ENCODE measurements at regions not wholly inside any gene's neighbourhood (a gene's known extent, or its start where the extent isn't known, plus 50 kb on each side); places are given as distances from the start of the nearest gene placed in this dataset.
"Not testable (repeated sequence)": the region's sequence is repeated elsewhere in the genome, so short reads cannot be mapped to it uniquely, and the experiment has no call there.

DNA sequence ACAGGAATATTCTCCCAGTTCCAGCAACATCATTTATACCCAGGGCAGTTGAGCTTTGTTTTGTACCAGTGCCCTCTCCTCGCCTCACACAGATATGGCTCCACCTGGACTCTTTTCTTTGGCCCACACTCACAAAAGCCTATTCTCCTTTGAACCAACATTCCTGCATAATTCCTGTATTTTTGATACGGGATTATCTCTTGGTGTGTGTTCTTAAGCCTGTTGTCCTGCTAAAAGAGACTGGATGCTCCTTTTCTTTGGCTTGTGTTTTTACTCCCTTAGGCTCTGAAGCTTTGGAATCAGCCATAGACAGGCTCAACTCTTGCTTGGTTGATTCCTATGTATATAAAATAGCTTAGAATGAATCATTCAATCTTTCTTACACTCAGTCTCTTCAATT lies 305.4 kb upstream of the SATB1 start:
- no peak for DNase-seq (ENCODE audit: low spot score)

- no peak for DNase-seq (ENCODE audit: low spot score)
Measured at GRCh38 chr3:18729671-18730070, 304.5 kb upstream of the SATB1 start.

DNA sequence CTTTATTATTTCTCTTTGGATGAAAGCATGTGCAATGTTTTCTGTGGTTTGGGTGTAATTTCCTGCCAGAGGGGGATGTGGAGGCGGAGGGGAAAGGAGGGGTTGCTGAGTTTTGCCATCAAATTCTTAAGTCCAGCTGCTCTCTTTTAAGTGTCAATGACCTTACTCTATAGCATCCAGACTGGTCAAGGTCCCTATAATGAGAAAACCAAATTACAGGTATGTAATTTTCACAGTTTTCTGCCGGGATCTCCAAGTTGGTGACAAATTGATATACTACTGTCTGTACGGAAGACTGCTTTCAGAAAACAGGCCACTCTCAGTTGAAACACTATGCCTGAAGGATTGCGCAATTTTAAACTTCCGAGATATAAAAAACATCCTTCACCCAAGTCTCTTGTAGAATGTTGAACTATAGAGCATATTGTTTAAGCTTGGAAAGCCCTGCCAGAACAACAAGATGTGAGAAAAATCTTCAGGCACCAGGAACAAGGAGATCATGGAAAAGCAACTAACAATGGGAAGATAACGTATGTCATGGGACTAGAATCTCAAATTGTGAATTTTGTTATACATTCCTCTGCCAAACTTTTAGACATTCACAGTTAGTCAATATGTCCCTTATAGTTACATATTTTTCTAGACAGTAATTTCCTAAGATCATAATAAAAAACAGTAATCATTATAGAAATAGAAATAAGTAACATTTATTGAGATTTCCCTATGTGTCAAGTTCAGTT lies 300.7 kb upstream of the SATB1 start:
- DNase-seq (ENCODE audit: low spot score), result no peak

DNA sequence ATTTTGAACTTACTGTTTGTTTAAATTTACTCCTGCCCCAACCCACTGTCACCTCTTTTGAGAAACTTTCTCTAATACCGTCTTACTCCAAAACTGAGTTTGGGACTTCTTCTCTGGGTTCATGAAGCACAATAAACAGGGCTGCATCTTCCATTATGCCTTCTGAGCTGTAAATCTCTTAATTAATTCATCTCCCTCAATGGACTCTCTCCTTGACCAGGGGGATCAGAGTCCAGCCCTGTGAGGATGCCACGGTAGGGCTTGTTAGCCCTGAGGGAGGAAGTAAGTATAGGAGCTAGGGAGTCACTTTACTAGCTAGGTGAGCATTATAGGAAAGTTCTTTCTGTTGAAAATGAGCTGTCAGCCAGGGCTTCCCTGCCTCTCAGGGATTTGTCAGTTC lies 299.3 kb upstream of the SATB1 start:
- no peak for DNase-seq (ENCODE audit: low spot score)

GRCh38 chr3:18723206-18723810 lies 298.2 kb upstream of the SATB1 start:
- DNase-seq (ENCODE audit: low spot score), result no peak

DNA sequence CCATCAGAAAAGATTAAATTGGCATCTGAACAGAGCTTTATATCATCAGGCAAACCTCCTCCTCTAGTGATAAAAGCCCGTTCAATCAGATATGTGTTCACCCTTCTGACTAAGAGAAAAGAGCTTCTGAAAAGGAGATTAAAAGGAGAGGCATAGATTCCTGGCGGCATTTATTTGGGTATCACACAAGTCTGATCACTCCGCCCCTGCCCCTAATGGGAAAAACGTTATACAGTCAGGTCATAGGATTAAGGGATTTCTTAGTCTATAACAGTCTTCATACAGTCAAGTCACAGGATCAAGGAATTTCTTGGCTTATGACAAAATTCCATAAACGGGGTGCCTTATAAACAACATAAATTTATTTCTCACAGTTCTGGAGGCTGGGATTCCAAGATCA lies 295.4 kb upstream of the SATB1 start:
- no peak for DNase-seq (ENCODE audit: low spot score)

DNA sequence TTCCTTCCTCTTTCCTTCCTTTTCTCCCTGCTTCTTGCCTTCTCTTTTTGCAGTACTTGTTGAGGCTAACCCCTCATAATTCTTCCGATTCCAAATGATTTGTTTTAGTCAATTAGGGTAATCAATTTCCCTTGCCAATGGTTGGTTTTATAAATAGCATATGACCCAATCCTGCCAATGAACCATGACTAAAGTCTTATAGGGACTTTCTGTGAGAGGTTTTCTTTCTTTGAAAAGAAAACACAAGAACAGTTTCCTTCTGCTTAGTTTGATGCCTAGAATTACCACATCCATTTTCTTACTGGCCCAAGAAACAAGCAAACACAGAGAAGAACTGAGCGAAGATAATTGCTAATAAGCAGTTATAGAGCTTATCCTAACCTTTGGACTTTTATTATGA lies 292.5 kb upstream of the SATB1 start:
- no peak for DNase-seq (ENCODE audit: low spot score)

DNA sequence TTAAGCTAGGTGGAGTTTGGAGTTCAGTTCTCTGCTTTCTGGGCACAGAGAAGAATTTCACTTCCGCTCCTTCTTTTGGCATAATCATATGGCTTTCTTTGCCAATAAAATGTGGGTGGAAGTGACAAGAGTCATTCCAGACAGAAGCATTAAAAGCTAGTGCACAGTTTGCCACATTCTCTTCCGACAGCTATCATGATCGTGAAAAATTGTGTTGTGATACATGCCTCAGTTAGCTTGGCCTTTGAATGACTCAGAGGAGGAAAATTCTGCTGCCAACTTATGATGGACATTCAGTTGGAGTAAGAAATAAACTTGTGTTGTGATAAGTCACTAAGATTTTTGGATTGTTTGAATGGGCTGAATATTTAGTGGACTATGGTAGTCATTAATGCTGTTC lies 291.7 kb upstream of the SATB1 start:
- no peak for DNase-seq (ENCODE audit: low spot score)

DNA sequence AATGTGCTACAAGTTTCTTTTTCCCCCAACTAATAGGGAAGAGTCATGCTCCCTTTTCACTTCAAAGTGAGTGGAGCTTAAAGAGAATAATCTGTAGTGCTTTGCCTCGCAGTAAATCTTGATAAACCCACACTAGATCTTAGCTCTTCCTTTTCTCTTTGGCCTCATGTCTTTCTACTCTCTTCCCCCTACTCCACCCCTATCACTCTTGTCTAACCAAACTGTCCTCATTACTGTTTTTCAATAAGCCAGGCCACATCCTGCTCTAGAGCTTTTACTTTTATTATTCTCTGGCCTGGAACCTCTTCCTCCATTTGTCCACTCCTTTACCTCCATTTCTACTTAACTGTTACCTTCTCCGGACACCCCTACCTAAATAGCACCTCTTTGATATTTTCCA lies 291.0 kb upstream of the SATB1 start:
- DNase-seq (ENCODE audit: low spot score), result no peak

- no peak for DNase-seq (ENCODE audit: low spot score)
Measured at GRCh38 chr3:18715208-18715607, 290.1 kb upstream of the SATB1 start.

- no peak for DNase-seq (ENCODE audit: low spot score)
Measured at GRCh38 chr3:18713577-18713951, 288.4 kb upstream of the SATB1 start.

- no peak for DNase-seq (ENCODE audit: low spot score)
Measured at GRCh38 chr3:18712713-18713576, 287.8 kb upstream of the SATB1 start.

GRCh38 chr3:18704326-18704725 lies 279.2 kb upstream of the SATB1 start:
- no peak for DNase-seq (ENCODE audit: low spot score)

GRCh38 chr3:18703798-18704197 lies 278.7 kb upstream of the SATB1 start:
- DNase-seq (ENCODE audit: low spot score), result no peak

DNA sequence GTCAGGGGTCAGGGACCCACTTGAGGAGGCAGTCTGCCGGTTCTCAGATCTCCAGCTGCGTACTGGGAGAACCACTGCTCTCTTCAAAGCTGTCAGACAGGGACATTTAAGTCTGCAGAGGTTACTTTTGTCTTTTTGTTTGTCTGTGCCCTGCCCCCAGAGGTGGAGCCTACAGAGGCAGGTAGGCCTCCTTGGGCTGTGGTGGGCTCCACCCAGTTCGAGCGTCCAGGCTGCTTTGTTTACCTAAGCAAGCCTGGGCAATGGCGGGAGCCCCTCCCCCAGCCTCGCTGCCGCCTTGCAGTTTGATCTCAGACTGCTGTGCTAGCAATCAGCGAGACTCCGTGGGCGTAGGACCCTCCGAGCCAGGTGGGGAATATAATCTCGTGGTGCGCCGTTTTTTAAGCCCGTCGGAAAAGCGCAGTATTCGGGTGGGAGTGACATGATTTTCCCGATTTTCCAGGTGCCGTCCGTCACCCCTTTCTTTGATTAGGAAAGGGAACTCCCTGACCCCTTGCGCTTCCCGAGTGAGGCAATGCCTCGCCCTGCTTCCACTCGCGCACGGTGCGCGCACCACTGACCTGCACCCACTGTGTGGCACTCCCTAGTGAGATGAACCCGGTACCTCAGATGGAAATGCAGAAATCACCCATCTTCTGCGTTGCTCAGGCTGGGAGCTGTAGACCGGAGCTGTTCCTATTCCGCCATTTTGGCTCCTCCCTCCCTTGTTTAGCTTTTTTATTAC lies 268.6 kb upstream of the SATB1 start:
- DNase-seq (ENCODE audit: low spot score), result not testable (repeated sequence)

DNA sequence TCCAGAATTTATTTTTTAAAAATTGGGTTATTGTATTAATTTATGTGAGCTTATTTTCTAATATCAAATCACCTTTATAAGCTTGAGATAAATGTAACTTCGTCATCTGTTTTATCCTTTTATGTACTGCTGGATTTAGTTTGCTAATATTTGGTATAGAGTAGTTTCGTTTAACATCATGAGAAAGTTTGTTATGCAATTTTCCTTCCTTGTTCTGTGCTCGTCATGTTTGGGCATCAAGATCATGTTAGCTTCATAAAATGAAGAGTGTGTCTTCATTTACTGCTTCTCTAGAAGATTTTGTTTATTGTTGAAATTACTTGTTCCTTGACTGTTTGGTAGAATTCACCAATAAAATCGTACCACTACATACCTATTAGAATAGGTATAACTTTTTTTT lies 262.1 kb upstream of the SATB1 start:
- DNase-seq (ENCODE audit: low spot score), result no peak

GRCh38 chr3:18683900-18684299 lies 258.8 kb upstream of the SATB1 start:
- no peak for DNase-seq (ENCODE audit: low spot score)

- no peak for DNase-seq (ENCODE audit: low spot score)
Measured at GRCh38 chr3:18681818-18682345, 256.7 kb upstream of the SATB1 start.

DNA sequence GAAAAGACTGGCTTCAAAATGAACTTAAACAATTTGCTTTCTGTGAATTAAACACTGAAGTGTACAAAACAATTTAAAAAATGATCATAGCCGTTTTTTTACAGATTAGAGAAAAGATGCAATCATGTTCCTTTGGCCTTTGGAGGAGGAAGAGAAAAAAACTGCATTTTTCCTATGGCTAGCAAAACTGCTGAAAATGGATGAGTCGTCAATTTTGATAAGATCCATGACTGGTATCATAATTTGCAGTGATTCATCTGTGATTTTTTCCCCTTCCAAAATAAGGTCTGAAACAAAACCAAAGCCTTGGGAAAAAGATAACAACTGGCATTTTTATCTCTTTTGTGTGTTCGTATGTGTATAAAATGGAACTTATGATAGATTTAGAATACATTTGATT lies 255.6 kb upstream of the SATB1 start:
- no peak for DNase-seq (ENCODE audit: low spot score)

DNA sequence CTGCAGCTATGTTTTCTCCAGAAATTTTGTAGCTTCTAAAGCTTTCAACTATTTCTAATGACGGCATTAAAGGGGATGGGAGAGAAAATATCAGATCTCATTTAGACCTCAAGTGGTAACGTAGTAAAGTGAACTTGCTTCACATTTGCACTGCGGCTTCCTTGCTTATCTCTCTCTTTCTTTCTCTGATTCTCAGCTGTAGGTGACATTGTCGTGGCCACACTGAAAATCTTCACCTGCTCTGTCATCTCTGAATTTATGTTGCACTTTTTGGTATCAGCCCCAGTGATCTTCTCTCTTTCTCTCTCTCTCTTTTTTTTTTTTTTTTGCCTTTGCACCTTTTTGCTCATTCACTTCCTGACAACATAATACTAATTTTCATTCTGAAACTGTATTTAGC lies 254.1 kb upstream of the SATB1 start:
- DNase-seq (ENCODE audit: low spot score), result no peak

DNA sequence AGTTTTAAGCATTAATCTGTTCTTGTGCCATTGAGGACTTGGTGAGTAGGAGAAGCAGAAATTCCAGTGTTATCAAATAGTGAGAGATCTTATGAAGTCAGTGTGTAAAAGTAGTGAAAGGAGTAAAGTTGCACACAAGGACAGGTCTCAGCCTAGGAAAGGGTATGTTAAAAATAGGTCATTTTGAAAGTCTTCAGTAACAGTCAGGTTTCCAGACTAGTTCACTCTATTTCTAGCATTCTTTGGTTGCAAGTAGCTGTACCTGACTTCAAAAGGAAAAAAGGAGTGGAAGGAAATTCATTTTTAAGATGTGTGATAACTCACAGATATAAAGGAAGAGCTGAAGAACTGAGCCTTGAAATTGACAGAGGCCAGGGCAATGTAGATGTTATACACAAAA lies 250.1 kb upstream of the SATB1 start:
- no peak for DNase-seq (ENCODE audit: low spot score)

GRCh38 chr3:18672561-18672960 lies 247.4 kb upstream of the SATB1 start:
- no peak for DNase-seq (ENCODE audit: low spot score)
